ENCODE measurements at regions not wholly inside any gene's neighbourhood (a gene's known extent, or its start where the extent isn't known, plus 50 kb on each side); places are given as distances from the start of the nearest gene placed in this dataset.

DNA sequence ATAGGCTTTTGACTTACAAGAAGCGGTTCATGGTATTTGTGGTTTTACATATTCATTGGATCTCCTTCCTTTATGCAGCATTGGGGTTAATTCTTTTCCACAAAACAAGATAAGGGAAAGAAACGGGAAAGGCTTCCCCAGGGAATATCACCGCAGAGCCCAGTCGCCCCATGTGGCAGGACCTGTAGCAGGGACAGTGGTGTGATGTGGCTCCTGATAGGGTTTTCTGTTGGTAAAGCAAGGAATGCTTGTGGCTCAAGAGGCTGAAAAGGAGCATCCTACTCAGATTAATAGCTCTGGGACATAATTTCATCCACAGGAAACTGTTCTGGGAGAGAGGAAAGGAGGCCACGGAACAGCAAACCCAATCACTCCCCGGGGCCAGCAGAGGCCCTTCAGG, 699.9 kb downstream of the MTRR start:
- H3K27ac ChIP-seq (ENCODE audit: low read depth, low read length) = no peak overlapping the region
- H3K36me3 ChIP-seq (ENCODE audit: control insufficient read depth in 3 of 3, insufficient read depth in 3 of 3, low read length in 3 of 3) = no peaks in the 10 kb centered on the region
- no peaks in the 10 kb centered on the region for H3K9me3 ChIP-seq (ENCODE audit: control insufficient read depth in 3 of 3, low read length in 3 of 3)
- no peak overlapping the region for H3K4me3 ChIP-seq (ENCODE audit: low read length in 3 of 3)
- no peak overlapping the region for H3K9ac ChIP-seq (ENCODE audit: low read depth in 1 of 3, low read length in 3 of 3)
- H3K4me1 ChIP-seq (ENCODE audit: control insufficient read depth in 3 of 3, insufficient read depth in 3 of 3, low read length in 3 of 3) = no peaks in the 10 kb centered on the region
- H3K27me3 ChIP-seq (ENCODE audit: control insufficient read depth in 3 of 3, insufficient read depth in 3 of 3, low read length in 3 of 3) = no peaks in the 10 kb centered on the region

DNA sequence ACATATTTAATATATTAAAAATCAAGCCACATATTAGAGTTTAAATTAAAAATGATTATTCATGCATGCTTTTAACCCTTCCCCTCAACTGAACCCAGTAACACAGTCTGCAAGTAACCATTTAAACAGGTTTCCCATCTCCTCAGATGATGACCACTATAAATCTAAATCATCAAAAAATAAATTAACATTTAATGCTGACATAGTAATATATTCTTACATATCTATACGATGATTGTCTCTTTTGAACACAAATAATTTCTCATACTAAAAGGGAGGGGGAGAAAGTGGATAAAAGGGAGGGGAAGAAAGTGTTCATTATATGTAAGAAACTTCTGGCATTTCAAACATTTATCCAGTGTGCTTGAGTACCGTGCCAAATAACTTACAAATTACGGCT, 701.6 kb downstream of the MTRR start:
- Histone ChIP-seq H3K4me3 (ENCODE audit: low read length in 3 of 3) (no peak overlapping the region), H3K9ac (ENCODE audit: low read depth in 1 of 3, low read length in 3 of 3) (no peak overlapping the region), H3K36me3 (ENCODE audit: control insufficient read depth in 3 of 3, insufficient read depth in 3 of 3, low read length in 3 of 3) (no peaks in the 10 kb centered on the region), H3K27ac (ENCODE audit: low read depth, low read length) (no peak overlapping the region), H3K27me3 (ENCODE audit: control insufficient read depth in 3 of 3, insufficient read depth in 3 of 3, low read length in 3 of 3) (no peaks in the 10 kb centered on the region), H3K4me1 (ENCODE audit: control insufficient read depth in 3 of 3, insufficient read depth in 3 of 3, low read length in 3 of 3) (no peaks in the 10 kb centered on the region), H3K9me3 (ENCODE audit: control insufficient read depth in 3 of 3, low read length in 3 of 3) (no peaks in the 10 kb centered on the region)

DNA sequence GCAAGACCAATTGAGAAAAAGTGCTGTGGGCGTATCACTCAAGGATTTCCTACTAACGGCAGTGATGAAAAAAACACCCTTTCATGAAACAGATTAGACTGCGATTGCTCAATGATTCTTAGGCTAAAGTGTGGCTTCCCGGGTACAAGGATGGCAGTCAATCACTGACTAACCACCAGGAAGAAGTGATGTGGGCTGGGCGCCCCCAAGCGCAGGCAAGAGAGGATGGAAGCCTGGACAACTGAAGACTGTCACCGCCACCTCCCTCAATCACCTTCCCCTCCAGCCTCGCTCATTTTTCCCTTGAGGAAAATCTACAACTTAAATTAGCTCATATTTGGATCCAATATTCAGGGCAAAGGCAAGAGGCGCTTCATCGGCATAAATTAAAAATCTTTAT, 707.2 kb downstream of the MTRR start:
- no peaks in the 10 kb centered on the region for H3K4me1 ChIP-seq (ENCODE audit: control insufficient read depth in 3 of 3, insufficient read depth in 3 of 3, low read length in 3 of 3)
- H3K9me3 ChIP-seq (ENCODE audit: control insufficient read depth in 3 of 3, low read length in 3 of 3) = no peaks in the 10 kb centered on the region
- no peaks in the 10 kb centered on the region for H3K27me3 ChIP-seq (ENCODE audit: control insufficient read depth in 3 of 3, insufficient read depth in 3 of 3, low read length in 3 of 3)
- H3K9ac ChIP-seq (ENCODE audit: low read depth in 1 of 3, low read length in 3 of 3) = no peak overlapping the region
- H3K4me3 ChIP-seq (ENCODE audit: low read length in 3 of 3) = no peak overlapping the region
- H3K36me3 ChIP-seq (ENCODE audit: control insufficient read depth in 3 of 3, insufficient read depth in 3 of 3, low read length in 3 of 3) = no peaks in the 10 kb centered on the region
- no peak overlapping the region for H3K27ac ChIP-seq (ENCODE audit: low read depth, low read length)

DNA sequence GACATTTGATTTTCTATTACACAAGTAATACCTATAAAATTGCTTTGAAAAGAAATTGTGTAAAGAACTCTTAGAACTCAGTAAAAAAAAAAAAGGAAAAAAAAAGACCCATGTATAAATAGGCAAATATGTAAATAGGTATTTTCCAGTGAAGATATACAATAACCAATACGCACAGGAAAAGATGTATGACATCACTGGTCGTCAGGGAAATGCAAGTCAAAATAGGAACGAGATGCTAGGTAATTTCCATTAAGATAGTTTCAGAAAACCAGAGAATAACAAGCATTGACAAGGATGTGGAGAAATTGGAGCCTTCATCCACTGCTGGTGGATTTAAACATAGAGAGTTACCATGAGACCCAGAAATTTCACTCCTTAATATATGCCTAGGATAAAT, 708.8 kb downstream of the MTRR start:
- H3K4me1 ChIP-seq (ENCODE audit: control insufficient read depth in 3 of 3, insufficient read depth in 3 of 3, low read length in 3 of 3) = no peaks in the 10 kb centered on the region
- H3K4me3 ChIP-seq (ENCODE audit: low read length in 3 of 3) = no peak overlapping the region
- H3K27ac ChIP-seq (ENCODE audit: low read depth, low read length) = no peak overlapping the region
- H3K9ac ChIP-seq (ENCODE audit: low read depth in 1 of 3, low read length in 3 of 3) = no peak overlapping the region
- no peaks in the 10 kb centered on the region for H3K9me3 ChIP-seq (ENCODE audit: control insufficient read depth in 3 of 3, low read length in 3 of 3)
- no peaks in the 10 kb centered on the region for H3K27me3 ChIP-seq (ENCODE audit: control insufficient read depth in 3 of 3, insufficient read depth in 3 of 3, low read length in 3 of 3)
- H3K36me3 ChIP-seq (ENCODE audit: control insufficient read depth in 3 of 3, insufficient read depth in 3 of 3, low read length in 3 of 3) = no peaks in the 10 kb centered on the region

DNA sequence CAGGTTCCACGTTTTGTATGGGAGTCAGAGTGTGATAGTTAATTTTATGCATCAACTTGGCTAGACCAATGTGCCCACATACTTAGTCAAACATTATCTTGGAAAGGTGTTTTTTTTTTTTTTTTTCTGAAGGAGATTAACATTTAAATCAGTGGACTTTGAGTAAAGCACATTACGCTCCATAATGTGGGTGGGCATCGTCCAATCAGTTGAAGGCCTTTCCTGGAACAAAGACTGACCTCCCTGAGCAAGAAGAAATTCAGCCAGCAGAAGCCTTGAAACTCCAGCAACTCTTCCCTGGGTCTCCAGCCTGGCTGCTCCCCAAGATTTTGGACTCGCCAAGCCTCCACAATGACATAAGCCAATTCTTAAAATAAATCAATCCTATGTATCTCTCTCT, 711.4 kb downstream of the MTRR start:
- H3K36me3 ChIP-seq (ENCODE audit: control insufficient read depth in 3 of 3, insufficient read depth in 3 of 3, low read length in 3 of 3) = no peaks in the 10 kb centered on the region
- no peak overlapping the region for H3K27ac ChIP-seq (ENCODE audit: low read depth, low read length)
- H3K9ac ChIP-seq (ENCODE audit: low read depth in 1 of 3, low read length in 3 of 3) = no peak overlapping the region
- no peaks in the 10 kb centered on the region for H3K4me1 ChIP-seq (ENCODE audit: control insufficient read depth in 3 of 3, insufficient read depth in 3 of 3, low read length in 3 of 3)
- no peak overlapping the region for H3K4me3 ChIP-seq (ENCODE audit: low read length in 3 of 3)
- H3K27me3 ChIP-seq (ENCODE audit: control insufficient read depth in 3 of 3, insufficient read depth in 3 of 3, low read length in 3 of 3) = no peaks in the 10 kb centered on the region
- H3K9me3 ChIP-seq (ENCODE audit: control insufficient read depth in 3 of 3, low read length in 3 of 3) = no peaks in the 10 kb centered on the region

DNA sequence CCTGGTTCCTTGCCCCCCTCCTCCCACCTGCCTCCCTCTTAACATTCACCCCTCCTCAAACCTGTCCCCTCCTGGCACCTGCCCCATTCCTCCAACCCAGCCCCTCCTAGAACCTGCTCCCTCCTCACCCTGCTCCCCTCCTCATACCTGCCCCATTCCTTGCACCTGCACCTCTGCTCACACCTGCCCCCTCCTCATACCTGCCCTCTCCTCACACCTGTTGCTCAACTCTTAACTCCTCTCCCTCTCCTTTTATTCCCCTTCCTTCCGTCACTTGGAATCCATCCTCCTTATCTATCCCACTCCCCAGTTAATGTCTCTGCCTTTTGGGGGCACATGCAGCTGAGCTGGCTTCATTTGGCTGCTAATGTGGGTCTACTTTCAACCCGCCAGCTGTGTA, 712.1 kb downstream of the MTRR start:
- Histone ChIP-seq H3K4me1 (ENCODE audit: control insufficient read depth in 3 of 3, insufficient read depth in 3 of 3, low read length in 3 of 3) (no peaks in the 10 kb centered on the region), H3K27ac (ENCODE audit: low read depth, low read length) (no peak overlapping the region), H3K27me3 (ENCODE audit: control insufficient read depth in 3 of 3, insufficient read depth in 3 of 3, low read length in 3 of 3) (no peaks in the 10 kb centered on the region), H3K36me3 (ENCODE audit: control insufficient read depth in 3 of 3, insufficient read depth in 3 of 3, low read length in 3 of 3) (no peaks in the 10 kb centered on the region), H3K4me3 (ENCODE audit: low read length in 3 of 3) (no peak overlapping the region), H3K9me3 (ENCODE audit: control insufficient read depth in 3 of 3, low read length in 3 of 3) (no peaks in the 10 kb centered on the region), H3K9ac (ENCODE audit: low read depth in 1 of 3, low read length in 3 of 3) (no peak overlapping the region)

DNA sequence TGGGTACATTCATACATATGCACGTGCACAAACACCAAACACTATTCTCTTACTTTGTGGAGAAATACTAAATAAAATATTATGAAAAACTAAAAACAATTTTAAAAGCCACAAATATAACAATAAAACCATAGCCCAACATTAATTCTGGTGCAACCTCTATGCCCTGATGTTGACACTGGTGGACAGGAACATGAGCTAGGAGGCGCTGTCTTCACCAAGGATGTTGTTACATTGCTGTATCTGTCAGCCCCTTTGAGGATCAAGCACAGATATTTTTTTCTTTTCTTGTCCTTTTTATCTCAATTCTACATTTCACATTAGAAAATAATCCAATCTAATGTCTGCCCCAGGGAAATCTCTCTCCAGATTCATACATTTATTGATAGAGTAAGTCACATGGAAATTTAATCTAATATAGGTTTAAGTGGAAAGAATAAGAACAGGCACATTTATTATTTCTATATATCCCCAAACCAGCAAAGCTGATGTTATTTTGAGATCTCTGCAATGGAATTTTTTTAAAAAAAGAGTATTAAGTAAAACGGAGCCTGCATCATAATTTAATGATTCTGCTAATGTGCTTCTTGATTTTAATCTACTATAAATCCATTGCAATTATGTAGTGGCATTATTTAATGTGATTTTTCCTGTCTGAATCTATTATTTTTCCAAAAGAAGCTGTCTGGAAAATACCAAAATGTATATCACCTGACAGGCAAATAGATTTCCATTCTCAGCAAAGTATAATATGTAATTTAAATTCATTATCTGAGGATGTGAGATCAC, 716.5 kb downstream of the MTRR start:
- no peak overlapping the region for H3K9ac ChIP-seq (ENCODE audit: low read depth in 1 of 3, low read length in 3 of 3)
- no peaks in the 10 kb centered on the region for H3K4me1 ChIP-seq (ENCODE audit: control insufficient read depth in 3 of 3, insufficient read depth in 3 of 3, low read length in 3 of 3)
- no peak overlapping the region for H3K27ac ChIP-seq (ENCODE audit: low read depth, low read length)
- H3K9me3 ChIP-seq (ENCODE audit: control insufficient read depth in 3 of 3, low read length in 3 of 3) = peaks cover 0 to 2% (median 0%) of the 10 kb centered on the region in 3 donors
- no peak overlapping the region for H3K4me3 ChIP-seq (ENCODE audit: low read length in 3 of 3)
- no peaks in the 10 kb centered on the region for H3K36me3 ChIP-seq (ENCODE audit: control insufficient read depth in 3 of 3, insufficient read depth in 3 of 3, low read length in 3 of 3)
- no peaks in the 10 kb centered on the region for H3K27me3 ChIP-seq (ENCODE audit: control insufficient read depth in 3 of 3, insufficient read depth in 3 of 3, low read length in 3 of 3)

DNA sequence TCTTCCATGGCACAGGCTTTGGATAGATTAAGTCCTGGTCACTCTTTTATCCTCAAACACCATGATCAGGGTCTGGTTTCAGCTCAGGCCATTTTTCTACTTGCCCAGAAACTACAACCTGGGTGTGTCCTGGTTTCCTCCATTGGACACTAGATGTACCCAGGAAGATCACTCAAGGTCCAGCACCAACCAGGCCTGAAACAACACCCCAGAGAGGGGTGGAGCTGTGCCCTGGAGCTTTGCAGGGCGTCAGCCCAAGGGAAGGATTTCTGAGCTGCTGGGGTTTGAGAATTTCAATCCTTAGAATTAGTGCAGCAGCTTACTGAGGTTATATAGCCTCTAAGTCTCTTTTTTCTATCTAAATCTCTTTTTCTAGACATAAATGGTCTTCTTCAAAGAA, 722.0 kb downstream of the MTRR start:
- Histone ChIP-seq H3K36me3 (ENCODE audit: control insufficient read depth in 3 of 3, insufficient read depth in 3 of 3, low read length in 3 of 3) (no peaks in the 10 kb centered on the region), H3K4me1 (ENCODE audit: control insufficient read depth in 3 of 3, insufficient read depth in 3 of 3, low read length in 3 of 3) (no peaks in the 10 kb centered on the region)

DNA sequence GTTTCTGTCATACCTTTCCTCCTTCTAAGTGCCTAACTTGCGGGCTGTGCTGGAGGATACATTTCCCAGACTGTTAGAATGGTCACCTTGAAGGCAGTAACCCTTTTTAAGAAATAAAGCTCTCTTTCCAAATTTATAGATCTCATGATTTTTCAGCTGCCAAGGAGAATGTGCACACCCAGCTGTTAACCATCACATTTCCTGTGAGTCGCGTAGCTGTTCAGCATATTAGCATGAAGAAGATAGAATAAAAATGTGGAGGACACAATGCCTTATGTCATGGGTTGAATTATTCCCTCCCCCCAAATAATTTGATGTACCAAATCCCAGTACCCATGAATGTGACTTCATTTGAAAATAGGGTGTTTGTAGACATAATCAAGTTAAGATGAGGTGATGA, 729.4 kb downstream of the MTRR start:
- Histone ChIP-seq H3K9me3 (ENCODE audit: control insufficient read depth in 3 of 3, low read length in 3 of 3) (no peaks in the 10 kb centered on the region), H3K27ac (ENCODE audit: low read depth, low read length) (no peak overlapping the region), H3K27me3 (ENCODE audit: control insufficient read depth in 3 of 3, insufficient read depth in 3 of 3, low read length in 3 of 3) (no peaks in the 10 kb centered on the region), H3K9ac (ENCODE audit: low read depth in 1 of 3, low read length in 3 of 3) (no peak overlapping the region), H3K4me1 (ENCODE audit: control insufficient read depth in 3 of 3, insufficient read depth in 3 of 3, low read length in 3 of 3) (no peaks in the 10 kb centered on the region), H3K4me3 (ENCODE audit: low read length in 3 of 3) (no peak overlapping the region), H3K36me3 (ENCODE audit: control insufficient read depth in 3 of 3, insufficient read depth in 3 of 3, low read length in 3 of 3) (no peaks in the 10 kb centered on the region)

More for the DNA sequence above, 722.0 kb downstream of the MTRR start:
- no peak overlapping the region for H3K9ac ChIP-seq (ENCODE audit: low read depth in 1 of 3, low read length in 3 of 3)
- H3K9me3 ChIP-seq (ENCODE audit: control insufficient read depth in 3 of 3, low read length in 3 of 3) = peaks cover 0 to 2% (median 0%) of the 10 kb centered on the region in 3 donors
- H3K4me3 ChIP-seq (ENCODE audit: low read length in 3 of 3) = no peak overlapping the region
- no peak overlapping the region for H3K27ac ChIP-seq (ENCODE audit: low read depth, low read length)
- H3K27me3 ChIP-seq (ENCODE audit: control insufficient read depth in 3 of 3, insufficient read depth in 3 of 3, low read length in 3 of 3) = no peaks in the 10 kb centered on the region

DNA sequence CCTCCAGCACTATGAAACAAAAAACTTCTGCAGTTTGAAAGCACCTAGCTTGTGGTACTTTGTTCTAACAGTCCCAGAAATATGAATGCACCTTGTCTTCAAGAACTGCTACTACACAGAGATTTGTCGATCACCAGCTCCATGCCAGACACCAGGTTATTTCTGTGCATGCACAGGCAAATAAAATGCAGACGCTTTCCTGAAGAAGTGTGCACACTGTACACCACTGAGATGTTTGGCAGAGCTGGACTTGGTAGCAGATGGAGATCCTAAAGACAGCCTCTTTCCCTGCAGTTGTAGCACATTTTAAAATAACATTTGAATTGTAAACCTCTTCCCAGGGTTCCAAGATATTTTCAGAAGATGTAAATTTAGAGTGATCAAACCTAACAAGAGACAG, 730.0 kb downstream of the MTRR start:
- Histone ChIP-seq H3K27ac (ENCODE audit: low read depth, low read length) (no peak overlapping the region), H3K9me3 (ENCODE audit: control insufficient read depth in 3 of 3, low read length in 3 of 3) (no peaks in the 10 kb centered on the region), H3K4me3 (ENCODE audit: low read length in 3 of 3) (no peak overlapping the region), H3K9ac (ENCODE audit: low read depth in 1 of 3, low read length in 3 of 3) (no peak overlapping the region), H3K27me3 (ENCODE audit: control insufficient read depth in 3 of 3, insufficient read depth in 3 of 3, low read length in 3 of 3) (no peaks in the 10 kb centered on the region), H3K4me1 (ENCODE audit: control insufficient read depth in 3 of 3, insufficient read depth in 3 of 3, low read length in 3 of 3) (no peaks in the 10 kb centered on the region), H3K36me3 (ENCODE audit: control insufficient read depth in 3 of 3, insufficient read depth in 3 of 3, low read length in 3 of 3) (no peaks in the 10 kb centered on the region)

Measured in skeletal muscle tissue (tissue), 3 donors.